CD4-positive, alpha-beta T cell treated with Interleukin-15 for 4 hours (primary cell): ENCODE measurements at regions not wholly inside any gene's neighbourhood (a gene's known extent, or its start where the extent isn't known, plus 50 kb on each side); places are given as distances from the start of the nearest gene placed in this dataset.
"Not testable (repeated sequence)": the region's sequence is repeated elsewhere in the genome, so short reads cannot be mapped to it uniquely, and the experiment has no call there.

ENCODE experiments used
- DNase-seq: peaks from one replicate; pipeline ENCODE4 v3.0.0-alpha.2; 2020; ENCODE audit warnings: low spot score

GRCh38 chr3:82761858-82762257 lies 1000.4 kb upstream of the GBE1 start:
- no peak for DNase-seq

- DNase-seq: no peak
Observed at GRCh38 chr3:82745544-82745943, 984.1 kb upstream of the GBE1 start.

DNA sequence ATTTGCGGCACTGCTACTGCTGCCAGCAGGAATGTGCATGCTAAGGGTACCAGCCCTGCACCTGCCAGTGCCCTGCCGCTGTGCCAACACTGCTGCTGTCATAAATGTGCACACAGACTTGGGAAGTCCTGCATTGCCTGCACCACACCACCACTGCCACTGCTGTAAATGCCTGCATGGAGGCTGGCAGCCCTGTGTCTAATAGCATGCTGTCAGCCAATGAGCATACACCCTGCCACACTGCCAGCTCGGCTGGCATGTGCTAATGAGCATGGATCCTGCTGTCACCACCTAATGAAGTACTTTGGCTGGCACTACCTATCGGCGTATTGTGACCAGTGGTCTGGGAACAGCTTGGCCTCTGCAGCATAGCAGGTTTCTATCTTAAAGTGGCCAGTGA lies 981.8 kb upstream of the GBE1 start:
- DNase-seq: no peak

DNA sequence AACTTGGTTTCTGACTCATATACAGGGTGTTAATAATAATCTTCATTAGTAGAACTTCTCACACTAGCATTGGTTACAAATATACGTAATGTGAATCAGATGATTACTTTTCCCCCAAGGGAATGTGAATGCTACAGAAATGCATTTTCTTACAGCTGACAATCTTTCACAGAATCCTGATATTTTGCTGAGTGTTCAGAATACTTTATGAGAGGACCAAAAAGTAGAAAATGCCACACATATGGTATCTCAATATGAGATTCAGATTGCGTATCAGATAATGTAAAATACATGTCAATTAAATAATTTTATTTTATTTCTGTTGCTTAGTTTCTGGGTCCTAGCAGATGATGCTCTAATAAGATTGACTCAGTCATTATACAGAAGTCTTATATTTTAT lies 979.9 kb upstream of the GBE1 start:
- no peak for DNase-seq

- DNase-seq: no peak
Observed at GRCh38 chr3:82739390-82739789, 977.9 kb upstream of the GBE1 start.

- no peak for DNase-seq
Observed at GRCh38 chr3:82736696-82737277, 975.3 kb upstream of the GBE1 start.

DNA sequence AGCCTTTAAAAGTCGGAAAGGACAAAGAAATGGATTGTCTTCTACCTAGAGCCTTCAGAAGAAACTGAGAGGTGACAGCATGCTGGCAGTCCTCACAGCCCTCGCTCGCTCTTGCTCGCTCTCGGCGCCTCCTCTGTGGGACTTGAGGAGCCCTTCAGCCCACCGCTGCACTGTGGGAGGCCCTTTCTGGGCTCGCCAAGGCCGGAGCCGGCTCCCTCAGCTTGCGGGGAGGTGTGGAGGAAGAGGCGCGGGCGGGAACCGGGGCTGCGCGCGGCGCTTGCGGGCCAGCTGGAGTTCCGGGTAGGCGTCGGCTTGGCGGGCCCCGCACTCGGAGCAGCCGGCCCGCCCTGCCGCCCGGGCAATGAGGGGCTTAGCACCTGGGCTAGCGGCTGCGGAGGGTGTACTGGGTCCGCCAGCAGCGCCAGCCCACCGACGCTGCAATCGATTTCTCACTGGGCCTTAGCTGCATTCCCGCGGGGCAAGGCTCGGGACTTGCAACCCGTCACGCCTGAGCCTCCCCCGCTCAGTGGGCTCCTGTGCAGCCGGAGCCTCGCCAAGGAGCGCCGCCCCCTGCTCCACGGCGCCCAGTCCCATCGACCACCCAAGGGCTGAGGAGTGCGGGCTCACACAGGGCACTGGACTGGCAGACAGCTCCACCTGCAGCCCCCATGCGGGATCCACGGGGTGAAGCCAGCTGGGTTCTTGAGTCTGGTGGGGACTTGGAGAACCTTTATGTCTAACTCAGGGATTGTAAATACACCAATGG lies 953.8 kb upstream of the GBE1 start:
- no peak for DNase-seq

DNA sequence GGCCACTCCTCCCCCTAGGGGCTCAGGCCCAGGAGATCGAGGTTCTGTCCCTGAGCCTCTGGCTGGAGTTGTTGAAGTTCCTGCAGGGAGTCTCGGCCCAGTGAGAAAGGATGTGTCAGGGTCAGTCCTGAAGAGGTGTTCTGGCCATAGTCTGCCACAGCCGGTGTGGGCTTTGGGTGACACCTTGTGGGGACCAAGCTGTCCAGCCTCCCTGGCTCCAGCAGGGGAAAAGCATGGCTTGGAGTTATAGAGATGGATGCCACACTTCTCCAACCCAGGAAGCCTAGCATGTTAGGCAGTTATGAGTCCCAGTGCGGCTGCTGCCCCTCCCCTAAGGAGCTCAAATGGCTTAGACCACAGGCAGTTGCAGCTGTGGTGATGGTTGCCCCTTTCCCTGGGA lies 945.6 kb upstream of the GBE1 start:
- DNase-seq: no peak

DNA sequence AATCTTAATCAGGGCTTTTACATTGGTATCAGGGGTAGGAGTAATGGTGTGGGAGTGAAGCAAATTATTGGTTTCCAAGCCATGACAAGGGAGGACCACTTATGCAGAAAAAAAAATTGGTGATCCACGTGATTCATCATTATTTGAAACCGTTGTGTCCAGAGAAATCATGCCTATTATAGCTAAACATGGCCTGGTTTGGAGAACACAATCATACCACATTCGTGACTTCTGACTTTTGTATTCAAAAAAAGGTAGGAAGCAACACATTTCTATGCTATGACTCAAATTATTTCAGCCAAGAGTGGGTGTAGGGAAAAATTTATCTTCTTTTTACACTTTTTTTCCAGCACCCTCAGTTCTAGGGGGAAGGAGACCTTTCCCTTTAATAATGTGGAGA lies 924.3 kb upstream of the GBE1 start:
- DNase-seq: no peak

DNA sequence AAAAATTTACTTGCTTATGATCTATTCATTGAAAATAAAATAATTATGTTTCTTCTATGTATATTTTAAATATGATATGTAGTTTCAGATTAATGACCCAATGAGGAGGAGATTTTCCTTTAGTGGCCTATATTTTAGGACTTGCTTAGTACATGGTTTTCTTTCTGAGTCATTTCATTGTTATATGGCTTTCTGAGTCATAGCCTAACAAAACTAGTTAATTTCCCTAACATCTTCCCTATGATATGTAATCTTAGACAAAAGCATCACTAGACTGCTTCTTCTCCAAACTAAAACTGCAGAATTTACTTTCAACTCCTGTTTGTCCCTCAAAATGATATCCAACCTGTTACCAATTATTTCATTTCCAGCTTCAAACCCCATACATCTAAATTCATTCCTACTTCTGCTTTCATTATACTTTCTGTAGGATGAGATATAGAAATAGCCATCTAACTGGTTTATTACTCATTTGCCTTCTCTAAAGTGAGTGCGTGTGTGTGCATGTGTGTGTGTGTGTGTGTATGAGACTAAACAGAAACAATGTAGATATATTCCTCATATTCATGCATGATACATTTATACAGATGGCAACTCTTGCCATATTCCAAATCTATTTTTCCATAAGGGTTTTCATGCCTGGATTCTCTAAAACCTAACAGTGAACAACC lies 915.0 kb upstream of the GBE1 start:
- no peak for DNase-seq

GRCh38 chr3:82672966-82673365 lies 911.5 kb upstream of the GBE1 start:
- DNase-seq: no peak

GRCh38 chr3:82671466-82671865 lies 910.0 kb upstream of the GBE1 start:
- no peak for DNase-seq

GRCh38 chr3:82654708-82655107 lies 893.3 kb upstream of the GBE1 start:
- no peak for DNase-seq

DNA sequence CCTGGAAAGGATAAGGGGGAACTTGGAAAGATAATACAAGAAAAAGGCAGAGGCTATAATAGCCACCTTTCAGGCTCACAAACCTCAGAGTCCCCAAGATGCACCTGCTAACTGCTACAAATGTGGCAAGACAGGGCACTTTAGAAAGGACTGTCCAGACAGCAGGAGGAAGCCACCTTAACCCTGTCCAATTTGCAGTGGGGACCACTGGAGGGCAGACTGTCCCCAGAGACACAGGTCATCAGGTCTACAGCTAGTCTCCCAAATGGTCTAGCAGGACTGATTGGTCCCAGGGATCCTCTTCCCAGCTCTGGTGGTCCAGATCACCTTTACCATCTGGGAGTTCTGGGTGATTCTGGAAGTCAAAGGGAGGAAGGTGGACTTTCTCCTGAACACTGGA lies 882.5 kb upstream of the GBE1 start:
- no peak for DNase-seq

DNA sequence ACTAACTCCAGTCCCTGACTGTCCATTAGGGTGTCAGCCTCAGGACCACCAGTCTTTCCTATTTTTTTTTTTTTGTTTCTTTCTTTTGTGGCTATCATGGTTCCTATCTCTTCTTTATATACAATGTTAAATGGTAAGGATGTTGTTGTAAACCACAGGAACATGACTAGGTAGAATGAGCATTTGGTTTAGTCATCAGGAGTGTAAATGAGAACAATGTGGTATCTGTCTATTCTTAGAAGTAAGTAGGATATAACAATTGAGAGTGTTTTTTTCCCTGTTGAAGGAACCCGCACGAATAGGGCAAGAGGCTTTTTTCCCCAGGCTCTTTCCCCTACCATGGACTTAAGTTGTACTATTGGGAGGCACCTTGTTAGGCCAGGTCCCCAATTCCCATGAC lies 880.3 kb upstream of the GBE1 start:
- no peak for DNase-seq

DNA sequence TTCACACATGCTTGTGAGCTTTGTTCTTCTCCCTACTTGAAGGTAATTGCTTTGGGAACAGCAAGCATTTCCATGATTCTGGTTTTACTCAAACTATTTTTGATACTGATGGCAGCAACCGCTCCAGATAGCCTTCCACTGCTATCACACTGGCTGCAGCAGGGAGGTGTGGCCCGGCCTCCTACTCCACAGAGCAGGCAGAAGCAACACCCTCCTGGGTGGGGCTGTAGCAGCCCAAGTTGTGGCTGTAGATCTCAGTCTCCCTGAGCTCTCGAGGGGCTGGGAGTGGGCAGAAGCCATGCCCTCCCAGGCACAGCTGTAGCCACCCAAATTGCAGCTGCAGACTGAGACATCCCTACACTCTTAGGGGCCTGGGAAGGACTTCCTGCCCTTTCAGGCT lies 878.8 kb upstream of the GBE1 start:
- DNase-seq: no peak

- DNase-seq: no peak
Observed at GRCh38 chr3:82637574-82637973, 876.1 kb upstream of the GBE1 start.

DNA sequence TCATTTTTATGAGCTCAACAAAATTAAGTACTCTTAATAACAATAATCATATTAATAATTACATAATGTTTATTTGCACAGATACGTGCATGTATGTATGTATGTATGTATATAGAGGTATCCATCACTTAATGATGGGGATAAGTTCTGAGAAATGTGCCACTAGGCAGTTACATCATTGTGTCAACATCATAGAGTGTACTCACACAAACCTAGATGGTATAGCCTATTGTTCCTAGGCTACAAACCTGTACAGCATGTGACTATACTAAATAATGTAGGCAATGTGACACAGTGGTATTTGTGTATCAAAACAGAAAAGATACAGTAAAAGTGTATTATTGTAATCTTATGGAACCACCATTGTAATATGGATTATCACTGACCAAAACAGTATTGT lies 874.7 kb upstream of the GBE1 start:
- no peak for DNase-seq

DNA sequence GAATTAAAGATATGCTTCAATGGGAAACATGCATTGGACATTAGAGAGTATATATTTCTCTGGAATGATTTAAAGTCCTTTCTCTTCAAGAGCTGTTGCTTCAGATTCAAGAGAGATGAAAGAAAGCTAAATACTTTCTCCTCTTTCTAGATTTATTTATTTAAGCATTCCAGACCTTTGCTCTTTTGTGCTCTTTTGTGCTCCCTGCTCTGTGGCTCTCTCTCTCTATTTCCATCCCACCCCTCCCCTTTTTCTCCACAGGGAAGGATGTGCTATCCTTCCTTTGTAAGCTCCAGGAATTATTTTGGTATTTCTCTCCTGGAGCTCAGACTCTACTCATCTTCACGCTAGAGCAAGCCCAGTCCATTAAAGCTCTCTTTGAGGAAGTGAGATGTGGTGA lies 871.9 kb upstream of the GBE1 start:
- DNase-seq: no peak

DNA sequence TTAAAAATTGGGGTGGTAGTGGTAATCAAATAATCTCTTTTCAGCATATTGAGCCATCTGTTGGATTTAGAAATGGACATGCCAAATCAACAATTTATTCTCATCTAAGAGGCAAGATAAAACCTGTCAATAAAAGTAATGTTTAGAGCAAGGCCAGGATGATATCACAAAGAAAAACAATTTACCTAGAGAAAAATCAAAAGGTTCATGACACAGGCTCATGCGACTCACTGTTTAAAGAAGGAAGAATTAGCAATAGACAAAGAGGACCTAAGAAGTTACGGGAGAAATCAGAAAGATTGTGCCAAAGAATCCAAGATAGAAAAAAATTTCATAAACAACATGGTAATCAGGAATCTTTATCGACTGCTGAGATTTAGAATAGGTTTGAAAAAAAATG lies 868.5 kb upstream of the GBE1 start:
- no peak for DNase-seq

DNA sequence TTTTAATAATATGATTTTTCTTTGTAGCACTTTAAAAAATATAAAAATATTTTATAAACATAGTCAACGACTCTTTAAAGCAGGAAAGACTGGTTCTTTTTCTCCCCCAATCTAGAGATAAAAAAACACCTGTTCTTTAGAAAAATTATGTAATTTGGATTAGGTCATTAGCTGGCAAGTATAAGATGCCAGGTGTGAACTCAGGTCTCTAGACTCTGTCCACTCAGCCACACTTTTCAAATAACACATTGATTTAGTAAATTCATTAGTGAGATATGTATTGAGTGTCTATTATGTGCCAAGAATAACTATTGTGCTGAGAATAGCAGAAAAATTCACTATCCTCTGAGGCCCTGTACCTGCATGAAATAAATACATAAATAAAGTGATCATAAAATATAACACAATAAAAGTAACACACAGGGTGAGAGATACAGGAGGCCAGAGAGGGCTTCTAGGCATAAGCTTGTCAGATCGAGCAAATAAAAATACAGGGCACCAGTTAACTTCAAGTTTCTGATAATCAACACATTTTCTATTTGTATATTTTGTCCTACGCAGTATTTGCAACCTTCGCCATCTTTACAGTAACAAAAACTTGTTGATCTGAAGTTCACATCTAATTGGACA lies 867.1 kb upstream of the GBE1 start:
- no peak for DNase-seq

- DNase-seq: no peak
Observed at GRCh38 chr3:82627733-82628132, 866.3 kb upstream of the GBE1 start.

DNA sequence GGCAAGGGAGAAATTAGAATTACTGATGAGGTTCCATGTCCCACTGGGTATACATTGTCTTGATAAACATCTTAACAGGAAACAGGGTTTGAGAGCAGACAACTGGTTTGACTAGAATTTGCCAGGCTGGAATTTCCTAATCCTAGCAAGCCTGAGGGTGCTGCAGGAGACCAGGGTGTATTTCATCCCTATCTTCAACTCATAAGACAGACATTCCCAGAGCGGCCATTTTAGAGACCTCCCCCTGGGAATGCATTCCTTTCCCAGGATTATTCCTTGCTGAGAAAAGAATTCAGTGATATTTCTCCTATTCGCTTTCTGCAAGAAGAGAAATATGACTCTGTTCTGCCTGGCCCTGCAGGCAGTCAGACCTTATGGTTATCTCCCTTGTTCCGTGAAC lies 859.3 kb upstream of the GBE1 start:
- DNase-seq: not testable (repeated sequence)
